ENCODE measurements at regions not wholly inside any gene's neighbourhood (a gene's known extent, or its start where the extent isn't known, plus 50 kb on each side); places are given as distances from the start of the nearest gene placed in this dataset.

- intact Hi-C loops (cut with DNase I) = no loop called here
- 61% methylated on average over 4 of the region's 4 CpGs for WGBS
- Histone ChIP-seq H3K4me3 (no peak overlapping the region), H3K36me3 (no peaks in the 10 kb centered on the region), H3K27me3 (no peaks in the 10 kb centered on the region), H3K27ac (replicated peaks in 1 of 4) (no peak overlapping the region), H3K9me3 (no peaks in the 10 kb centered on the region), H3K4me1 (no peaks in the 10 kb centered on the region)
- no peak for DNase-seq (ENCODE audit: extremely low spot score)
- TF ChIP-seq EP300 (IDR thresholded peaks at IDR 0.05) = no peak
- no peak for TF ChIP-seq POLR2AphosphoS5 (IDR thresholded peaks at IDR 0.05)
Measured at GRCh38 chr6:95660544-95660943, 83.2 kb downstream of the MANEA start.

- no peaks in the 10 kb centered on the region for H3K4me1 ChIP-seq
- no peaks in the 10 kb centered on the region for H3K36me3 ChIP-seq
- TF ChIP-seq POLR2A (IDR thresholded peaks at IDR 0.05; ENCODE audit: low read depth) (no peak), EP300 (IDR thresholded peaks at IDR 0.05) (no peak), CTCF (IDR thresholded peaks at IDR 0.05) (no peak), POLR2AphosphoS5 (IDR thresholded peaks at IDR 0.05) (no peak)
- H3K9me3 ChIP-seq = peaks cover 0 to 7% (median 3%) of the 10 kb centered on the region in 4 donors
- 85% methylated on average over 11 of the region's 26 CpGs for WGBS
- no peaks in the 10 kb centered on the region for H3K27me3 ChIP-seq
- no peak for DNase-seq (ENCODE audit: extremely low spot score)
- intact Hi-C loops (cut with DNase I) = no loop called here
- H3K27ac ChIP-seq (replicated peaks in 1 of 4) = no peak overlapping the region
- no peak overlapping the region for H3K4me3 ChIP-seq
Measured at GRCh38 chr6:95670011-95670463, 92.7 kb downstream of the MANEA start.

GRCh38 chr6:95676011-95676628 is 98.8 kb downstream of the MANEA start:
- H3K36me3 ChIP-seq = no peaks in the 10 kb centered on the region
- no peaks in the 10 kb centered on the region for H3K9me3 ChIP-seq
- no peaks in the 10 kb centered on the region for H3K4me1 ChIP-seq
- H3K4me3 ChIP-seq = no peak overlapping the region
- no peaks in the 10 kb centered on the region for H3K27me3 ChIP-seq
- no peak for DNase-seq (ENCODE audit: extremely low spot score)
- TF ChIP-seq POLR2A (IDR thresholded peaks at IDR 0.05; ENCODE audit: low read depth) = no peak
- no peak for TF ChIP-seq EP300 (IDR thresholded peaks at IDR 0.05)
- no peak for TF ChIP-seq CTCF (IDR thresholded peaks at IDR 0.05)
- no peak for TF ChIP-seq POLR2AphosphoS5 (IDR thresholded peaks at IDR 0.05)
- 94% methylated on average over 1 of the region's 1 CpG for WGBS
- no peak overlapping the region for H3K27ac ChIP-seq (replicated peaks in 1 of 4)
- intact Hi-C loops (cut with DNase I) = no loop called here

DNA sequence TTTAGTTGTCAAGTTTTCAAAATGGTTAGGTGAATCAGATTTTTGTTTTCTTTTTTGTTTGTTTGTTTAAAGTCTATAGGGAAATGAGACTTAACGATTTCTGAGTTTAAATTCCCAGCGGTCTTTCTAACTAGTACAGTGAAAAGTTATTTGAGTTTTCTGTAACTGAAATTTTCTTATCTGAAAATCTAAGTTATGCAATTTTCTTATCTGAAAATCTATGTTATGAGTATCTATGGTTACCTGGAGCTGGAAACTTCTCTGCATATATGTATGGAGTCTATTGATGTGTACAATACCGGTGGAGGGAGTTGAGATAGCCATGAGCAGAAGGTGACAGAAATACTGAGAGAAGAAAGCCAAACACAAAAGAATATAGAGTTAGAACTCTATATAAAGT is 102.6 kb downstream of the MANEA start:
- no peaks in the 10 kb centered on the region for H3K9me3 ChIP-seq
- DNase-seq (ENCODE audit: extremely low spot score) = no peak
- no peak overlapping the region for H3K4me3 ChIP-seq
- 85% methylated on average over 3 of the region's 3 CpGs for WGBS
- TF ChIP-seq CTCF (IDR thresholded peaks at IDR 0.05) (no peak), POLR2AphosphoS5 (IDR thresholded peaks at IDR 0.05) (no peak), EP300 (IDR thresholded peaks at IDR 0.05) (no peak), POLR2A (IDR thresholded peaks at IDR 0.05; ENCODE audit: low read depth) (no peak)
- H3K4me1 ChIP-seq = no peaks in the 10 kb centered on the region
- intact Hi-C loops (cut with DNase I) = no loop called here
- no peak overlapping the region for H3K27ac ChIP-seq (replicated peaks in 1 of 4)
- no peaks in the 10 kb centered on the region for H3K27me3 ChIP-seq
- H3K36me3 ChIP-seq = no peaks in the 10 kb centered on the region

DNA sequence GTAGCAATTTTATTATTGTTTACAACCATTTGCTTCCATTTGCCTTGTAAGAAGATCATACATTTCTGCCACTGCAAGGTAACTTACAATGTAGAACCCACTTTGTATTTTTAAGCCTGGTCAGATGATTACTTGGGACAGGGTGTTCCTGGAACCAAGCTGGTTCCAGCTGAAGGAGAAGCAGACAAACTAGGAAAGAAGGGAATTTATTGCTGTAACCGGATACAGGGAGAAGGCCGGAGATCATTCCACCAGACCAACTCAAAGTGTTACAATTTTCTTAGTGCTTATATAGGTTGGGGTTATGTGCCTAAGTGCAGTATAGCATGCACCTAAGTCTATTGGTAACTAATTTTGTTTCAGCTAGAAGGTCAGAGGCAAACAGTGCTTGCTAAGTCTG is 104.4 kb downstream of the MANEA start:
- Histone ChIP-seq H3K27me3 (no peaks in the 10 kb centered on the region), H3K9me3 (no peaks in the 10 kb centered on the region), H3K27ac (replicated peaks in 1 of 4) (no peak overlapping the region), H3K4me1 (no peaks in the 10 kb centered on the region), H3K4me3 (no peak overlapping the region), H3K36me3 (no peaks in the 10 kb centered on the region)
- no peak for DNase-seq (ENCODE audit: extremely low spot score)
- 90% methylated on average over 2 of the region's 2 CpGs for WGBS
- TF ChIP-seq CTCF (IDR thresholded peaks at IDR 0.05) (no peak), POLR2AphosphoS5 (IDR thresholded peaks at IDR 0.05) (no peak)
- intact Hi-C loops (cut with DNase I) = no loop called here
